Fibroblast of gingiva (primary cell): ENCODE measurements at regions not wholly inside any gene's neighbourhood (a gene's known extent, or its start where the extent isn't known, plus 50 kb on each side); places are given as distances from the start of the nearest gene placed in this dataset.
"Not testable (repeated sequence)": the region's sequence is repeated elsewhere in the genome, so short reads cannot be mapped to it uniquely, and the experiment has no call there.

ENCODE experiments used
- DNase-seq: peaks from one replicate; pipeline ENCODE4 v3.0.0-alpha.2; 2011; ENCODE audit warnings: low read depth

- DNase-seq, result peak; percentile 94
Observed at GRCh38 chr3:106457281-106458180, 588.7 kb upstream of the CBLB start.

- no peak for DNase-seq
Observed at GRCh38 chr3:106458952-106459351, 590.1 kb upstream of the CBLB start.

GRCh38 chr3:106466881-106467280, 598.1 kb upstream of the CBLB start:
- DNase-seq, result no peak

GRCh38 chr3:106473576-106474475, 605.0 kb upstream of the CBLB start:
- no peak for DNase-seq

- DNase-seq, result peak; percentile 29
Observed at GRCh38 chr3:106482451-106482850, 613.6 kb upstream of the CBLB start.

GRCh38 chr3:106485217-106485616, 616.4 kb upstream of the CBLB start:
- no peak for DNase-seq

- DNase-seq, result no peak
Observed at GRCh38 chr3:106485802-106486201, 617.0 kb upstream of the CBLB start.

GRCh38 chr3:106486945-106487639, 618.3 kb upstream of the CBLB start:
- DNase-seq, result not testable (repeated sequence)

- DNase-seq, result no peak
Observed at GRCh38 chr3:106488331-106488730, 619.5 kb upstream of the CBLB start.

- no peak for DNase-seq
Observed at GRCh38 chr3:106491796-106492195, 623.0 kb upstream of the CBLB start.

GRCh38 chr3:106508331-106508893, 639.6 kb upstream of the CBLB start:
- DNase-seq, result no peak

- DNase-seq, result peak; percentile 74
Observed at GRCh38 chr3:106510206-106510605, 641.4 kb upstream of the CBLB start.

- no peak for DNase-seq
Observed at GRCh38 chr3:106512846-106513245, 644.0 kb upstream of the CBLB start.

- DNase-seq, result no peak
Observed at GRCh38 chr3:106514431-106514830, 645.6 kb upstream of the CBLB start.

GRCh38 chr3:106518516-106518915, 649.7 kb upstream of the CBLB start:
- DNase-seq, result no peak

GRCh38 chr3:106522397-106522796, 653.6 kb upstream of the CBLB start:
- DNase-seq, result no peak

GRCh38 chr3:106528932-106529331, 660.1 kb upstream of the CBLB start:
- DNase-seq, result no peak

GRCh38 chr3:106529738-106530137, 660.9 kb upstream of the CBLB start:
- no peak for DNase-seq

- no peak for DNase-seq
Observed at GRCh38 chr3:106530367-106530766, 661.6 kb upstream of the CBLB start.

GRCh38 chr3:106531771-106532329, 663.0 kb upstream of the CBLB start:
- not testable (repeated sequence) for DNase-seq

GRCh38 chr3:106533093-106533787, 664.4 kb upstream of the CBLB start:
- DNase-seq, result peak; percentile 14
